HepG2 (cell line): ENCODE measurements at regions not wholly inside any gene's neighbourhood (a gene's known extent, or its start where the extent isn't known, plus 50 kb on each side); places are given as distances from the start of the nearest gene placed in this dataset.

Experiments
- CAMTA2 ChIP-seq: sonication (generic); formaldehyde crosslinking; IDR thresholded peaks from 2 replicates; pipeline ENCODE4 v1.4.0; 2020; ENCODE audit warnings: mild to moderate bottlenecking, missing genetic modification reagents, borderline replicate concordance
- CEBPZ ChIP-seq: IDR thresholded peaks from 2 replicates; pipeline ENCODE4 v1.6.1; 2012; ENCODE audit warnings: low read length, improper control_type of control experiment
- KLF15 ChIP-seq: sonication (generic); formaldehyde crosslinking; IDR thresholded peaks from 2 replicates; pipeline ENCODE4 v1.8.1; 2023; ENCODE audit warnings: borderline replicate concordance, mild to moderate bottlenecking, inconsistent platforms, missing genetic modification reagents, mixed read lengths
- RNF2 ChIP-seq: fragments of 450-650 bp; conservative IDR thresholded peaks from 2 replicates; pipeline ENCODE4 v1.6.1; 2016; ENCODE audit warnings: low read depth
- SMAD1 ChIP-seq: sonication (generic); formaldehyde crosslinking; IDR thresholded peaks from 2 replicates; pipeline ENCODE4 v1.4.0; 2020; ENCODE audit warnings: missing genetic modification reagents, low read depth, mild to moderate bottlenecking, borderline replicate concordance
- SMARCC2 ChIP-seq: fragments of 450-650 bp; IDR thresholded peaks from 2 replicates; pipeline ENCODE4 v1.6.1; 2017; ENCODE audit warnings: antibody characterized with exemption, mild to moderate bottlenecking
- TAF1 ChIP-seq: sonication (generic); formaldehyde crosslinking; IDR thresholded peaks from 2 replicates; pipeline ENCODE4 v1.4.0; 2020; ENCODE audit warnings: missing genetic modification reagents
- TBX2 ChIP-seq: sonication (generic); formaldehyde crosslinking; IDR thresholded peaks from 2 replicates; pipeline ENCODE4 v1.5.0; 2020; ENCODE audit warnings: missing genetic modification reagents, mild to moderate bottlenecking, borderline replicate concordance
- TRIM24 ChIP-seq: sonication (generic); formaldehyde crosslinking; IDR thresholded peaks from 2 replicates; pipeline ENCODE4 v1.8.0; 2022; ENCODE audit warnings: mild to moderate bottlenecking, missing genetic modification reagents
- YY1 ChIP-seq: IDR thresholded peaks from 2 replicates; pipeline ENCODE4 v1.6.1; 2011; ENCODE audit warnings: low read length, low read depth, moderate library complexity, mild to moderate bottlenecking; ENCODE audit not compliant: insufficient read depth, insufficient replicate concordance
- ZBED4 ChIP-seq: sonication (generic); formaldehyde crosslinking; IDR thresholded peaks from 2 replicates; pipeline ENCODE4 v1.4.0; 2020; ENCODE audit warnings: missing genetic modification reagents, borderline replicate concordance
- ZNF264 ChIP-seq: sonication (generic); formaldehyde crosslinking; IDR thresholded peaks from 2 replicates; pipeline ENCODE4 v1.4.0; 2020; ENCODE audit warnings: missing genetic modification reagents
- ZNF343 ChIP-seq: sonication (generic); formaldehyde crosslinking; IDR thresholded peaks from 2 replicates; pipeline ENCODE4 v1.4.0; 2020; ENCODE audit warnings: mild to moderate bottlenecking, missing genetic modification reagents
- ZNF503 ChIP-seq: sonication (generic); formaldehyde crosslinking; IDR thresholded peaks from 2 replicates; pipeline ENCODE4 v1.4.0; 2020; ENCODE audit warnings: missing genetic modification reagents
- ZNF891 ChIP-seq: sonication (generic); formaldehyde crosslinking; IDR thresholded peaks from 2 replicates; pipeline ENCODE4 v1.5.0; 2020; ENCODE audit warnings: mild to moderate bottlenecking, missing genetic modification reagents
- ZSCAN31 ChIP-seq: sonication (generic); formaldehyde crosslinking; IDR thresholded peaks from 2 replicates; pipeline ENCODE4 v1.5.0; 2020; ENCODE audit warnings: low read depth, mild to moderate bottlenecking, missing genetic modification reagents
- TF ChIP-seq, protein P1 (sequence below), 2 experiments: fragments of 450-650 bp in 1 of 2; sonication (generic) in 1 of 2; formaldehyde crosslinking; IDR thresholded peaks; 2 replicates each; pipeline versions ENCODE4 v1.5.0 to v1.8.0; 2020 to 2022; ENCODE audit warnings: mild to moderate bottlenecking in 1 of 2, missing genetic modification reagents in 1 of 2

GRCh38 chr5:91280362-91281269 lies 102.5 kb downstream of the ARRDC3 start (continued):
- TF ChIP-seq ZBED4 (CRISPR knock-in tag) (peak; percentile 72; the same call in 1 of the 2 replicates), ZNF503 (CRISPR knock-in tag) (peak; percentile 74; the same call in 1 of the 2 replicates), CAMTA2 (no peak), ZSCAN31 (CRISPR knock-in tag) (no peak; the same call in 1 of the 2 replicates), SMARCC2 (no peak), TAF1 (CRISPR knock-in tag) (peak; percentile 46; the same call in 1 of the 2 replicates), KLF15 (no peak), TRIM24 (CRISPR knock-in tag) (peak; percentile 58; the same call in 1 of the 2 replicates), ZNF264 (CRISPR knock-in tag) (peak; percentile 45; the same call in 1 of the 2 replicates), CEBPZ (no peak), RNF2 (peak; percentile 64; the same call in 1 of the 2 replicates), ZNF891 (0 out of 2 replicates have a peak, but pooled peaks have one; percentile 36), SMAD1 (CRISPR knock-in tag) (peak; percentile 84), ZNF343 (no peak), TBX2 (CRISPR knock-in tag) (peak; percentile 79), YY1 (peak; percentile 52)
- TF ChIP-seq, protein P1, sequence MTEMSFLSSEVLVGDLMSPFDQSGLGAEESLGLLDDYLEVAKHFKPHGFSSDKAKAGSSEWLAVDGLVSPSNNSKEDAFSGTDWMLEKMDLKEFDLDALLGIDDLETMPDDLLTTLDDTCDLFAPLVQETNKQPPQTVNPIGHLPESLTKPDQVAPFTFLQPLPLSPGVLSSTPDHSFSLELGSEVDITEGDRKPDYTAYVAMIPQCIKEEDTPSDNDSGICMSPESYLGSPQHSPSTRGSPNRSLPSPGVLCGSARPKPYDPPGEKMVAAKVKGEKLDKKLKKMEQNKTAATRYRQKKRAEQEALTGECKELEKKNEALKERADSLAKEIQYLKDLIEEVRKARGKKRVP (CRISPR knock-in tag; IDR thresholded peaks at IDR 0.05), result no peak
